HG02678 (cell line): ENCODE measurements at regions not wholly inside any gene's neighbourhood (a gene's known extent, or its start where the extent isn't known, plus 50 kb on each side); places are given as distances from the start of the nearest gene placed in this dataset.

ENCODE experiments used
- ATAC-seq: cut with Tn5 transposase; IDR thresholded peaks from one replicate; pipeline ENCODE4 v1.9.1; 2021; ENCODE audit warnings: mild to moderate bottlenecking, moderate library complexity; ENCODE audit not compliant: unreplicated experiment

DNA sequence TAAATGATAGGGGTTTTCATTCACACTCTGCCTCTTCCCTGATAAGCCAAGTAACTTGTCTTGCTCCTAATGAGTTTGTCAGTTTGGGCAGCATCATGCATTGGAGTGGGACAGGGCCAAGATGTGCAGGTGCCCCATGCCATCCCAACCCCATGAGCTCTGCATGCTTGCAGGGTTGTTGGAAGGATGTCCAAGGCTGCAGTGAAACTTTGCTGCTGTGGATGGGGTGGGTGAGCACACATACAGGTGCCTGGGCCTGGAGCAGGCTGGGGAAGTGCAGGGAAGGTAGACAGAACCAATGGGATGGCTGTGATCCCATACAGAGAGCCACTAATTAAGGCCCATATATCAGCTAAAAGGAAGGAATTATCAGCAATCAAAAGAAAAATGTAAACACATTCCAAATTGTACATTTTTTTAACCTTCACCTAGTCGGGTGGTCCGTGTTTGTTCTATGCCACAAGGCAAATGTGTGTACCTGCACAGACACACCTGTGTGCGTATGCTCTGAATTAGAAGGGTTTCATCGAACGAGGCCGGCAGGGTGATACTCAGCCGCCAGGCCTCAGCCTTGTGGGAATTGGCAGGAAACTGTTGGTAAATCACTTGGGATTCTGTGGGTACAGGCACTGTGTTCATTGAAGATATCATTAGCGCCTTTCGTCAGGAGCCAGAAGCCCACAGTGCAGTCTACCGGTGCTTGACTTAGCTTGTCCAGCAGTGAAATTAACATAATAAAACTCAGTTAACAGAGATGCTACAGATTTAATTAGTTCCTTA, 342.9 kb downstream of the MYCN start:
- ATAC-seq, result no peak

DNA sequence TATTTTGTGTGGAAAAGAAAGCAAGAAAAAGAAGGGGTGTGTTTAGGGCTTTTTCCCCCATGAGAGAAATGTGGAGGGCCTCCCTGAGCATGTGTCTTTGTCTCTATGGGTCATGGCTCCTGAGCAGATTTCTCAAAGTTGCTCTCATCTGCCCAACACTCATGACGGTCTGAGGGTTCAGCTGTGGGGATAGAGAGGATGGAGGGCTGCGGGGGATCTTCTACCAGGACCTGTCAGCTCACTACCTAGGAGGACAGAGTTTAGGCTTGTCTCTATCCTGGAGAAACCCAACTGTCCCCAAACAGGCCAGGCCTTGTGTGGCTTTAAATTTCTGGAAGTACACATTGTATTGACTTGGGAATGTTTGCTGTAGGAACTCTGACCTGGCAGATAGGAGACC, 342.2 kb downstream of the MYCN start:
- ATAC-seq, result no peak

GRCh38 chr2:16281451-16282335, 341.3 kb downstream of the MYCN start:
- peak; percentile 61 for ATAC-seq

- no peak for ATAC-seq
Observed at GRCh38 chr2:16280081-16280480, 339.7 kb downstream of the MYCN start.

- ATAC-seq, result no peak
Observed at GRCh38 chr2:16279641-16280040, 339.3 kb downstream of the MYCN start.

- no peak for ATAC-seq
Observed at GRCh38 chr2:16279201-16279570, 338.8 kb downstream of the MYCN start.

DNA sequence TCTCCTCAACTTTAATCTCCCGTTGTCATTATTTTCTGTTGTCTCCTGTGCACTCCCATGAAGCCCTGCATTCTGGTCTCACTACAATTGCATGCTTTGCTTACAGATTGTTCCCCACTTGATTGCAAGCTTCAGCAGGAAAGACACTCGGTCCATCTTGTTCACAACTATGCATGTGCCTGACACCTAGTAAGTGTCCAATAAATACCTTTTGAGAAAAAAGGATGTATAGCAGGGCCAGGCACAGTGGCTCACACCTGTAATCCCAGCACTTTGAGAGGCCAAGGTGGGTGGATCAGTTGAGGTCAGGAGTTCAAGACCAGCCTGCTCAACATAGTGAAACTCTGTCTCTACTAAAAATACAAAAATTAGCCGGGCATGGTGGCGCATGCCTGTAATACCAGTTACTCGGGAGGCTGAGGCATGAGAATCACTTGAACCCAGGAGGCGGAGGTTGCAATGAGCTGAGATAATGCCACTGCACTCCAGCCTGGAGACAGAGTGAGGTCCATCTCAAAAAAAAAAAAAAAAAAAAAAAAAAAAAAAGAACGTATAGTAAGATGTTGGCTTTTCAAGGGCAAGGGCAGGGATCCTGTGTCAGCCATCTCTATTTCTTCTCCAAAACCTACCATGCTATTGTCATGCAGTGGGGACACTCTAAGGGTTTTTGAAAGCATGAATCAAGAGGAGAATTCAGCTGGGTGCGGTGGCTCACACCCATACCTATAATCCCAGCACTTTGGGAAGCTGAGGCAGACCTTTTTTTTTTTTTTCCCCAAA, 338.3 kb downstream of the MYCN start:
- ATAC-seq, result no peak

- no peak for ATAC-seq
Observed at GRCh38 chr2:16277117-16277516, 336.8 kb downstream of the MYCN start.

DNA sequence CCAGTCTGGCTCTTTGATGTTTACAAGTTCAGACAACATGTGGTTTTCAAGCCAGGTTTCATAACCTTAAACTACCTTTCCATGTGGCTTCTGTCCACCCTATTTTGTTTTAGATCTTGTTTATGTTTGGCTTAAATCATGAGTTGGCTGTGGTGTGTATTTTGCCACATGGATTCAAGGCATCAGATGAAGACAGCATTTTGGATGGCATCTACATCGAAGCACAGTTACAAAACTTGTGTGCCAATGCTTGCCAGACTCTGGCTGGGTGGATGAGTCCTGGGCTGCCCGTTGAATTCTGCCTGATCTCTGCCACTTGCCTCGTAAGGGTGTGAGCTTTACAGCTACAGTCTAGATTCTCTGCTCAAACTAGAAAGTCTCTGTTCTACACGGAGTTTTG, 335.3 kb downstream of the MYCN start:
- ATAC-seq, result no peak

DNA sequence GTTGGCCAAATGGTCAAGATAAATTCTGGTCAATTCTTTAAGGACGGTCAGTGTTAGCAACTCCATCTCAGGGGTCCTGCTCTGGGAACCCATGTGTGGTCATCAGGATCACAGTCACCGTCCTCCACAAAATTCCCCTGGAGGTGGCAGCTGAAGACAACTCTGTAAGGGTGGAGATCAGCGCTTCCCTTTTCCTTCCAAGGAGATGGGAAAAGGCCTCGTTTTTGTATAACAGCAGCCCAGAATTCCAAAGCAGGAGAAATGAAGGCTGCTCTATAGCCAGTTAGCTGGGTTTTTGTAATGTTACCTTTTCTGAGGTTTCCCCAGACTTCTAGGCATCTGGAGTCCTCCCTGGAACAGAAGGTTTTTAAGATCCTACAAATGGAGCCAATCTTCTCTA, 334.8 kb downstream of the MYCN start:
- ATAC-seq, result no peak

DNA sequence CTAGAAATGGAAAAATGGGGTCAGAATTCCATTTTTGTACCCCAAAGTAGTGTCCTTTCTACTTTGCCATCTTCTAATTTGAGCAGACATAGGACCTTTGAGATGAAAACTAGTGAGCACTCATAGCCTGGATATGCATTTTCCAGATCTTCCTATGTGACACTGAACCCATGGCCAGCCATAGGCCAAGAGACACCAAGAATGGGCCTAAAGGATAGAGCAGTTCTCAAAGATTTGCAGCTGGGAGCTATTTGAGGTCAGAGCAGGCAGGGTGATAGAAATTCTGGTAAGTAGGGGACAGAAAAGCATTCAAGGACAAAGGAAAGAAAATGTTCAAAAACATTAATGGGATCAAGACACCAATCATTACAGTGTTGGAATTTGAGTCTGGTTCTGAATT, 332.8 kb downstream of the MYCN start:
- ATAC-seq, result no peak

GRCh38 chr2:16272038-16272788, 331.9 kb downstream of the MYCN start:
- ATAC-seq, result no peak

GRCh38 chr2:16271231-16271896, 331.0 kb downstream of the MYCN start:
- ATAC-seq, result no peak

DNA sequence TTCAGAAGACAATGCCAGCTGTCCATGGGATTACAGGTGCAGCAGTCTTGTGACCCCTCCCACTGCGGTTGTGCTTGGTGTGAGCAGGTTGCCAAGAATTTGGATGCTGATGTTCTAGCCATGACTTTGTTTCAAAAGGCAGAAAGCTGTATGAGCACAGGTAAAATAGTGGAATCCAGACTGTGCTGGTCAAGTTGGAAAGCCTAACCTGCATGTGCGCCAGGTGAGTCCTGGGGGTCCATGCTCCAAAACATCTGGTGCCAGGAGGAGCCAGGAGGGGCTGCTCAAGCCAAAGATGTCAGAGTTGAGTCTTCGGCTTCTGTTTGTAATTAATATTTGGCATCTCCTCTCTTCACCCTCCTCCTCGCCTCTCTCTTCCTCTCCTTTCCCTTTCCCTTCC, 330.1 kb downstream of the MYCN start:
- ATAC-seq, result no peak

- ATAC-seq, result no peak
Observed at GRCh38 chr2:16268301-16269000, 328.1 kb downstream of the MYCN start.

DNA sequence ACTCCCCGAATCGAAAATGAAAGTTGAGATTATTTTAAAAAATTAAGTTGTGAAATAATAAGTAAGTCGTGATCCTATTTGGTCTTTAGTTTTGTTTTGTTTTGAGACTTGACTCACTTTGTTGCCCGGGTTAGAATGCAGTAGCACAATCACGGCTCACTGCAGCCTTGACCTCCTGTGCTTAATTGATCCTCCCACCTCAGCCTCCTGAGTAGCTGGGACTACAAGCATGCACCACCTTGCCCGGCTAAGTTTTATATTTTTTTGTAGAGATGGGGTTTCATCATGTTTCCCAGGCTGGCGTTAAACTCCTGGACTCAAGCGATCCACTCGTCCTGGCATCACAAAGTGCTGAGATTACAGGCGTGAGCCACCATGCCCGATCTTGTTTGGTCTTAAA, 326.2 kb downstream of the MYCN start:
- no peak for ATAC-seq

DNA sequence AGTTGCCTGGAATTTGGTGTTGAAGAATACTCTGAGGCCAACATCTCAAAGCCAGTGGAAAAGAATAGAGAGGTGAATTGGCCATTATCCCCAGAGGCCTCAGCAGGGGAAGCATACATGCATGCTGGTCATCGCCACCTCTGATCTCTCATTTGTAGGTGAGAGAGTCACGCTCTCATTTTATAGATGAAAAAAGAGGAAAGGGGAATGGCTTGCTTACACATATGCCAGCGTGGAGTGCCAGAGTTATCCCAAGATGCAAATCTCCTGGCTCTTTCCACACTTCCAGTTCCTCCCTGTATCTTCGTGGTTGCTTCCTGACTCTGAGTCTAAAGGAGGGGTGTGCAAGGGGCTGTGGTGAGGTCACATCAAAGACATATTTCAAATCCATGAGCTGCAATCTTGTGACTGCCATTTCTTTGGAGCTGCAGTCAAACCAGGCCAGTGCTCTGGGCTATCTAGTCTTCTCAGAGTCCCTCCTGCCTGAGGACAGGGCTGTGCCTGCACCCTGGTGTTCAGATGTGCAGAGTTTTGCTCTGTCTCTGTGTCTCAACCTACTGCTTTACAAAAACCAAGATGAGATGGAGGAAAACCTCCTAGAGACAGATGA, 324.7 kb downstream of the MYCN start:
- ATAC-seq, result no peak

DNA sequence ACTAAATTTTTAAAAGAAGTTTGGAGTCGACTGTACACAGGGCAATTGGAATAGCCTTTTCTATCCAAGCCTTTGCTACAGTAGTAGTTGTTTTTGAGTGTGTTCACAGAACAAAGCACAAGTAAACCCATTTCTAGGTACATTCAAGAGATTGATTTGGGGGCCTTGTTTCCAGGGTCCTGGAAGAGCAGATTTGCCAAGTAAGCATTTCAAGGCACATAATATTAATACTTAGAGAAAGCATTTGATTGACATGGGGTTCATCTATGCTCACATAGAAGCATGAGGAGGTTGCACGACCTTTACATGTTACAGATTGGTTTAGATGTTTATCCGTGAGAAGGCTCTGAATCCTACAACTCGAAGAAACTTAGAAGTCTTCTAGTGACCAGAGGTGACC, 324.1 kb downstream of the MYCN start:
- no peak for ATAC-seq

- ATAC-seq, result no peak
Observed at GRCh38 chr2:16263241-16263890, 323.0 kb downstream of the MYCN start.
